GM12891 (cell line): ENCODE measurements at regions not wholly inside any gene's neighbourhood (a gene's known extent, or its start where the extent isn't known, plus 50 kb on each side); places are given as distances from the start of the nearest gene placed in this dataset.

Source experiments
- PAX5 ChIP-seq: IDR thresholded peaks from 2 replicates; pipeline ENCODE4 v1.6.1; 2011; ENCODE audit warnings: low read length, moderate library complexity, mild to moderate bottlenecking; ENCODE audit not compliant: insufficient read depth, severe bottlenecking
- POLR2A ChIP-seq: IDR thresholded peaks from 2 replicates; pipeline ENCODE4 v1.6.1; 2011; ENCODE audit warnings: low read depth, low read length, control low read depth
- POLR2AphosphoS5 ChIP-seq: IDR thresholded peaks from 2 replicates; pipeline ENCODE4 v1.6.1; 2011; ENCODE audit warnings: low read depth, low read length, control low read depth
- POU2F2 ChIP-seq: IDR thresholded peaks from 2 replicates; pipeline ENCODE4 v1.6.1; 2011; ENCODE audit warnings: low read depth, mild to moderate bottlenecking, control low read depth, low read length, moderate library complexity
- TAF1 ChIP-seq: IDR thresholded peaks from 2 replicates; pipeline ENCODE4 v1.6.1; 2011; ENCODE audit warnings: low read depth, low read length, control low read depth

- TF ChIP-seq POLR2A (no peak), POU2F2 (no peak), PAX5 (no peak), POLR2AphosphoS5 (no peak), TAF1 (no peak)
Measured at GRCh38 chr2:4140281-4140970, 437.1 kb downstream of the DCDC2C start.
